Gastrocnemius medialis (tissue), 4 donors: ENCODE measurements at regions not wholly inside any gene's neighbourhood (a gene's known extent, or its start where the extent isn't known, plus 50 kb on each side); places are given as distances from the start of the nearest gene placed in this dataset.

Experiments used
- CTCF ChIP-seq, 5 experiments: fragments of 450-650 bp in 3 of 5; fragments of 200-600 bp in 2 of 5; sonication (generic) in 2 of 5; IDR thresholded peaks in 4 of 5; conservative IDR thresholded peaks in 1 of 5; 1 replicate in 4 of 5; 2 replicates in 1 of 5; pipeline ENCODE4 v1.5.1; 2016 to 2019; ENCODE audit warnings: antibody characterized with exemption in 5 of 5, mild to moderate bottlenecking in 3 of 5, moderate library complexity in 3 of 5
- POLR2A ChIP-seq, 2 donors: fragments of 450-650 bp; IDR thresholded peaks; one replicate each; pipeline ENCODE4 v1.6.1; 2017; ENCODE audit warnings: antibody characterized with exemption in 2 of 2, mild to moderate bottlenecking in 2 of 2, moderate library complexity in 2 of 2

- TF ChIP-seq CTCF (IDR thresholded peaks at IDR 0.05 in 4 of 5, conservative IDR thresholded peaks at IDR 0.05 in 1 of 5) (no peak), POLR2A (IDR thresholded peaks at IDR 0.05) (no peak)
Observed at GRCh38 chr2:45154606-45155155, 145.4 kb upstream of the SIX2 start.
